ENCODE measurements at regions not wholly inside any gene's neighbourhood (a gene's known extent, or its start where the extent isn't known, plus 50 kb on each side); places are given as distances from the start of the nearest gene placed in this dataset.

DNA sequence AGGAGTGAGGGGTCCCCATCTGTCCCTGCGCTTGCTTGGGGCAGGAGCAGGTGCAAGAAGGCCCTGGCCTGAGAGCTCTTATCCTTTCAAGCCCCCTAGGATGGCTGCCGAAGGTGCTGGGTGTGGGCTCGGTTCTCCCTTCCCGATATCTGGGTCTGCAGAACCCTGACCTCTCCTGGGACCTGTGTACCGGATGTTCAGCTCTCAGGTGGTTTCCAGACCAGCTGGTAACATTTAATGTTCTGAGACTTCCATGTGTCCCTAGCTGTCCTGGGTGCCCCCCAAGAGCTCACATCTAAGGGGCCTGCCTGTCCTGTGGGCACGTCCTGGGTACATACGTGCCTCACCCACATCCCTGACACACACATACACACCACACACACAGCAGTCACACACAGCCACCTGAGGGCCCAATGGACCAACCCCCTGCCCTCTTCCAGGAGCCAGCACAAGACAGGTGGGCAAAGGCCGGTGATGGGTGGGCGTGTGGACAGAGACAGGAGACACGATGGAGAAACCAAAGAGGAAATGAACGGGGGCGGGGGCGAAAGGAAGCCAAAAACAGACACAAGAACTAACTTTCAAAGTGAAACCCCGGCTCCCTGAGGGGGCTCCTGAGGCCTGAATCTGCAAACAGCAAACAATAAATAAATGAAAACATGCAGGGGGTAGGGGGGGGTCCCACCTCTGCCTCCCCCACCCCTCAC is 124.3 kb downstream of the PTPRS start:
- TF ChIP-seq, protein P1, sequence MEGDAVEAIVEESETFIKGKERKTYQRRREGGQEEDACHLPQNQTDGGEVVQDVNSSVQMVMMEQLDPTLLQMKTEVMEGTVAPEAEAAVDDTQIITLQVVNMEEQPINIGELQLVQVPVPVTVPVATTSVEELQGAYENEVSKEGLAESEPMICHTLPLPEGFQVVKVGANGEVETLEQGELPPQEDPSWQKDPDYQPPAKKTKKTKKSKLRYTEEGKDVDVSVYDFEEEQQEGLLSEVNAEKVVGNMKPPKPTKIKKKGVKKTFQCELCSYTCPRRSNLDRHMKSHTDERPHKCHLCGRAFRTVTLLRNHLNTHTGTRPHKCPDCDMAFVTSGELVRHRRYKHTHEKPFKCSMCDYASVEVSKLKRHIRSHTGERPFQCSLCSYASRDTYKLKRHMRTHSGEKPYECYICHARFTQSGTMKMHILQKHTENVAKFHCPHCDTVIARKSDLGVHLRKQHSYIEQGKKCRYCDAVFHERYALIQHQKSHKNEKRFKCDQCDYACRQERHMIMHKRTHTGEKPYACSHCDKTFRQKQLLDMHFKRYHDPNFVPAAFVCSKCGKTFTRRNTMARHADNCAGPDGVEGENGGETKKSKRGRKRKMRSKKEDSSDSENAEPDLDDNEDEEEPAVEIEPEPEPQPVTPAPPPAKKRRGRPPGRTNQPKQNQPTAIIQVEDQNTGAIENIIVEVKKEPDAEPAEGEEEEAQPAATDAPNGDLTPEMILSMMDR (IDR thresholded peaks at IDR 0.05; ENCODE audit: unreplicated experiment) = no peak
- H3K9me3 Mint-ChIP-seq = peaks cover 9% of the 10 kb centered on the region
- H3K27me3 Mint-ChIP-seq (ENCODE audit: low read depth) = no peaks in the 10 kb centered on the region
- DNase-seq (ENCODE audit: low spot score in 2 of 2, unreplicated experiment in 2 of 2) = no peak
- peaks cover 84% of the 10 kb centered on the region for H3K36me3 Mint-ChIP-seq
- H3K4me3 Mint-ChIP-seq = no peak overlapping the region
- no peaks in the 10 kb centered on the region for H3K4me1 Mint-ChIP-seq
- H3K27ac Mint-ChIP-seq = no peak overlapping the region

DNA sequence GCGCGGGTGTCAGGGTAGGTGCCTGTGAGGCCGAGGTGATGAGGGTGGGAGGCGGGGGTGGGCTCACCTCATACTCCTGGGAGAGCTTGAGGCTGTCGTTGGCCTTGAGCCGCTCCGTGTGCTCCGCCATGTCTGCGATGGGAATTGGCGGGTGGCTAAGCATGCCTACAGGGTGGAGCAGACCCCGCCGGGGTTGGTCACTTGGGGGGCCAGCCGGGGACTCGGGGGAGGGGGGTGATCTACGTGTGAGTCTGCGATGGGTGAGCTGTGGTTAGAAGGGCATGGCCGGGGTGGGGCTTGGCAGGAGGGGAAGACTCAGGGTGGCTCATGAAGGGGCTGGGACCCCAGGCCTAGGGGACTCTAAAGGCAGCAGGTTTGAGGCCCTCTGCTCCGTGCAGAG is 125.2 kb downstream of the PTPRS start:
- Mint-ChIP-seq H3K4me1 (no peaks in the 10 kb centered on the region), H3K4me3 (no peak overlapping the region), H3K27me3 (ENCODE audit: low read depth) (no peaks in the 10 kb centered on the region), H3K9me3 (peaks cover 14% of the 10 kb centered on the region), H3K36me3 (peaks cover 75% of the 10 kb centered on the region), H3K27ac (no peak overlapping the region)
- no peak for DNase-seq (ENCODE audit: low spot score in 2 of 2, unreplicated experiment in 2 of 2)
- TF ChIP-seq, protein P1 (IDR thresholded peaks at IDR 0.05; ENCODE audit: unreplicated experiment) = no peak

DNA sequence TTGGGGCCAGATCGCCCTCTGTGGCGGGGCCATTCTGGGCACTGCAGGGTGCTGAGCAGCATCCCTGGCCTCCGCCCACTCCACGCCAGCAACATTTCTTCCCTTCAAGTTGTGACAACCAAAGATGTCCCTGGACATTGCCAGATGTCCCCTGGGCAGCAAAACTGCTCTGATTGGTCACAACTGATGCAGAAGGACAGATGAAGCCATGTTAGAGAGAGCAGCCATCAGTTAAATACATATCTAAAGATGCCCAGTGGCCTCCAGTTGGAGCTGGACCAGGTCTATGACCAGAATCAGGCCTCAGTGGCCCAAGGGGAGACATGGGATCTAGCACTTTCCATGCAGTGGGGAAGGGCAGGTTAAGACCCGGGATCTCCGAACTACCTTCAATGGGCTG is 125.7 kb downstream of the PTPRS start:
- Mint-ChIP-seq H3K36me3 (peaks cover 70% of the 10 kb centered on the region), H3K27me3 (ENCODE audit: low read depth) (no peaks in the 10 kb centered on the region), H3K4me3 (no peak overlapping the region), H3K9me3 (peaks cover 14% of the 10 kb centered on the region), H3K4me1 (no peaks in the 10 kb centered on the region), H3K27ac (no peak overlapping the region)
- TF ChIP-seq, protein P1 (IDR thresholded peaks at IDR 0.05; ENCODE audit: unreplicated experiment) = no peak
- no peak for DNase-seq (ENCODE audit: low spot score in 2 of 2, unreplicated experiment in 2 of 2)

DNA sequence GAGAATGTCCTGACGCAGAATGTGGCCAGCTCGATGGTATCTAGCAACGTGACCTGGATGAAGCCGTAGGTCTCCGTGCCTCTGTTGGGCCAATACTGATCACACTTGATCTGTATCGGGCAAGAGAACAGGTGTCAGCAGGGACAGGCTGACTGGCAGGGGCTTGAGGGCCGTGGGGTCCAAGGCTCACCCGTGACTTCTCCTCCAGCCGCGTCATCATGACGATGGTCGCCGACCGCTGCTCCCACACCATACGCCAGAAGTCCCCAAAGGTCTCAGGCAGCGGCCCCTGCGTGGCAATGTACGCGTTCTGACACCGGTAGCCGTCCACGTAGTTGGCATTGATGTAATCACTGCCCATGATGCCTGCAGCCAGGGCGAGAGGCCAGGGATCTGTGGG is 126.2 kb downstream of the PTPRS start:
- TF ChIP-seq, protein P1 (IDR thresholded peaks at IDR 0.05; ENCODE audit: unreplicated experiment) = no peak
- Mint-ChIP-seq H3K4me1 (no peaks in the 10 kb centered on the region), H3K27me3 (ENCODE audit: low read depth) (no peaks in the 10 kb centered on the region), H3K9me3 (peaks cover 14% of the 10 kb centered on the region), H3K4me3 (no peak overlapping the region), H3K27ac (no peak overlapping the region), H3K36me3 (peaks cover 65% of the 10 kb centered on the region)
- no peak for DNase-seq (ENCODE audit: low spot score in 2 of 2, unreplicated experiment in 2 of 2)

DNA sequence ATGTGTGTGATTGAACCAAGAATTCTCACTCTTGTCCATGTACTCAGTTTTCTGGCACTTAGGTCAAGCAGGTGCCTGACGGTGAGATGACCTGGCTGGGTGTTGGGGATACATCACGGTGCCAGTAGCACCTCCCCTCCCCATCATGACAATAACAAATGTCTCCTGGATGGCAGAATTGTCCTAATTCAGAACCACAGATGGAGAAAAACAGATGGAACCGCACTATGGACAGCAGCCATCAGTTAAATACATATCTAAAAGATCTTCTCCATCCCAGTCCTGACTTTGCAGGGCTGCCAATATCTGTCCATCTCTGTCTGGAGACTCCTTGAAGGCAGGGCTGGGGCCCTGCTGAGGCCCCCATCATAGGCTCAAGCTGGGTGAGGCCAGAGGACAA is 126.9 kb downstream of the PTPRS start:
- Mint-ChIP-seq H3K4me1 (no peaks in the 10 kb centered on the region), H3K4me3 (no peak overlapping the region), H3K9me3 (peaks cover 14% of the 10 kb centered on the region), H3K27ac (no peak overlapping the region), H3K36me3 (peaks cover 58% of the 10 kb centered on the region), H3K27me3 (ENCODE audit: low read depth) (no peaks in the 10 kb centered on the region)
- TF ChIP-seq, protein P1 (IDR thresholded peaks at IDR 0.05; ENCODE audit: unreplicated experiment) = no peak
- no peak for DNase-seq (ENCODE audit: low spot score in 2 of 2, unreplicated experiment in 2 of 2)

All from mesothelial cell of epicardium (in vitro differentiated cells).